HG02678 (cell line): ENCODE measurements at regions not wholly inside any gene's neighbourhood (a gene's known extent, or its start where the extent isn't known, plus 50 kb on each side); places are given as distances from the start of the nearest gene placed in this dataset.

Source experiments
- ATAC-seq: cut with Tn5 transposase; IDR thresholded peaks from one replicate; pipeline ENCODE4 v1.9.1; 2021; ENCODE audit warnings: mild to moderate bottlenecking, moderate library complexity; ENCODE audit not compliant: unreplicated experiment

DNA sequence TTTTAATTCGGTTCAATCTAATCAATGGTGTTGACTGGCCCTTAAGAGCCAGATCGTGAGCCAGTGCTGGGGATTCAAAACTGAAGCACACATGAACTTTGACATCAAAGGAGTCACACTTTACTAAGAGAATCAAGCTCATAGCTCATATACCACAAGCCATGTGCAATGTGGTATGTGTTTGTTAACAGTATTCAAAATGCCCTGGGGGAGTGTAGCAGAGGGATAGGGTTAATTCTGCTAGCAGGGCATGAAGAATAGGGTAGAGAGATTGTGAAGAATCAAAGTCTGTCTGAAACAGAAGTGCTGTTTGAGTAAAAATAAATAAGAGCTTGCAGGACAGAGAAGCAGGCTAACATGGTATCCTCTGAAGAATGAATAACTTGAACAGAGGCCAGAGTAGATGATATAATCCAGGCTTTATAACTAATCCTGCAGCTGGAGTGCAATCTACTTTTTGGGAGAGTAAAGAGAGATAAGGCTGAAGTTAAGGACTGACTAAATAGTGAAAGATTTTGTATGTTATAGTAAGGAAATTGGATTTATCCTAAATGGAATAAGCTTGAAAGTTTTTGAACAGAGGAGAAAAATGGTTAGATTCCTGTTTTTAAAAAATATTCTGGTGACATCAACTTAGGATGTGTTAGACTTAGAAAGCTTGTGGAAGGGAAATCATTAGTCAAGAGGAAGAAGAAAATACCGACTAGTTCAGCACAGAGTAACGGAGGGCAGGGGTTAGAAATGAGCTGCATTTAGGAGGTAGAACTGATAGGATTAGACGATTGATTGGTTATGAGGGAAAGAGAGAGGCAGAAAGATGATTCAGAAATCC, 292.0 kb downstream of the NFKBIZ start:
- ATAC-seq, result no peak

DNA sequence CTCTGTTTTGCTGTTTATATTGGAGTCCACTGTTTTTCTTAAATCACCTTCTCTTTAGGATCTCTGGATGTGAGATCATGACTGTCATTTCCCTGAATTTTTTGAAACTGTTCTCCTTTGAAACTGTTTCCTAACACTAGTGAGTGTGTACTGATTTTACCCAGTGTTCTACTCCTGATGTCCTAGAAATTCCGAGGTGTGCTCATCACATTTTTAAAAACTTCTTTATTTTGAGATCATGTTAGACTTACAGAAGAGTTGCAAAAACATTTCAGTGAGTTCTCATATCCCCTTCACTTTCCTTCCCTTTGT, 292.6 kb downstream of the NFKBIZ start:
- ATAC-seq, result no peak

DNA sequence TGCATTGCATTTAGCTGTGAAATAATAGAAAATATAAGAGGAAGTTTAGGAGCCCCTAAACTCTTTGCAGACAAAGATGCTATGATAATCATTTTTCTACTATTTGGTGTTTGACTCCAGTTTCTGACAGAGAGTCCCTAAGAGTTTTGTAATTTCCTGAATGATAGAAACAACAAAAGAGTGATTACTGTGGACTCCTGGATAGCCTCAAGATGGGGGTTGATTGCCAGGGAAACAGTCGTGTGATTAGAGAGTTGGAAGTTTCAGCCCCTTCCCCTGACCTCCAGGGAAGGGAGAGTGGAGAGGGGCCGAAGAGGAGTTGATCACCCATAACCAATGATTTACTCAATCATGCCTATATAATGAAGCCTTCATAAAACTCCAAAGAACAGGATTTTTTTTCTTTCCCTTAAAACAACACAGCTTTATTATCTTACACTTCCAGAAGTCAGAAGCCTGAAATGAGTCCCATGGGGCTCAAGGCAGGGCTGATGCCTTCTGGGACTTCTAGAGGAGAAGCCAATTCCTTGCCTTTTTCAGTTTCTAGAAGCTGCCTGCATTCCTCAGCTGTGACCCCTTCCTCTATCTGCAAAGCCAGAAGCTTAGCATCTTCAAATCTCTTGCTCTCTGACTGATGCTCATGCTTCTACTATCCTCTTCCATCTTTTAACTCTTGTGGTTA, 292.3 kb upstream of the ZPLD1 start:
- no peak for ATAC-seq

DNA sequence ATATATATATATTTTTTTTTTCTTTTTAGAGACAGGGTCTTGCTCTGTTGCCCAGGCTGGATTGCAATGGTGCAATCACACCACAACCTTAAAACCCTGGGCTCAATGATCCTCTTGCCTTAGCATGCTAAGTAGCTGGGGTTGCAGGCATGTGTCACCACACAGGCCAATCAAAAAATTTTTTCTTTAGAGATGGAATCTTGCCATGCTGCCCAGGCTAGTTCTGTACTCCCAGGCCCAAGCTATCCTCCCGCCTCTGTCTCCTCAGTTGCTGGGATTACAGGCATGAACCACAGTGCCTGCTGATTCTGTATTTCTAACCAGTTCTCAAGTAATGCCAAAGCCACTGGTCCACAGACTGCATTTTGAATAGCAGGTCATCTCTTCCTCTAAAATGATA, 291.3 kb upstream of the ZPLD1 start:
- no peak for ATAC-seq

DNA sequence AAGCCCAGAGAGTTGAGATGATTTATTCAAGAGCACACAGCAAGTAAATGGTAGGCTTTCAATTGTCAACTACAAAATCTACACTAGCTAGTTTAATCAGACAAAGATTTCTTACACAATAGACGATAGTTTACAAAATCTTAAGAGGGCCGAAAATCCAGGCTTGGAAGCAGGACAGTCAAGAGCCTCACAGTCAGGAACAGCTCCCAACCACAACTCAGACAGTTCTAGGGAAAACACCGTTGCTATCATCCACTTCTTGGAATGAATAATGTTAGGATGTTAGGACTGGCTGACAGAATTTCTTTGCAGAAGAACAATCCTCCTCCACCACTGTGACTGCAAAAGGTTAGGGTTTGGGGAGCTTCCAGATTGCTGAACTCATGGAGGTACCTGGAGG, 290.8 kb upstream of the ZPLD1 start:
- ATAC-seq, result no peak

DNA sequence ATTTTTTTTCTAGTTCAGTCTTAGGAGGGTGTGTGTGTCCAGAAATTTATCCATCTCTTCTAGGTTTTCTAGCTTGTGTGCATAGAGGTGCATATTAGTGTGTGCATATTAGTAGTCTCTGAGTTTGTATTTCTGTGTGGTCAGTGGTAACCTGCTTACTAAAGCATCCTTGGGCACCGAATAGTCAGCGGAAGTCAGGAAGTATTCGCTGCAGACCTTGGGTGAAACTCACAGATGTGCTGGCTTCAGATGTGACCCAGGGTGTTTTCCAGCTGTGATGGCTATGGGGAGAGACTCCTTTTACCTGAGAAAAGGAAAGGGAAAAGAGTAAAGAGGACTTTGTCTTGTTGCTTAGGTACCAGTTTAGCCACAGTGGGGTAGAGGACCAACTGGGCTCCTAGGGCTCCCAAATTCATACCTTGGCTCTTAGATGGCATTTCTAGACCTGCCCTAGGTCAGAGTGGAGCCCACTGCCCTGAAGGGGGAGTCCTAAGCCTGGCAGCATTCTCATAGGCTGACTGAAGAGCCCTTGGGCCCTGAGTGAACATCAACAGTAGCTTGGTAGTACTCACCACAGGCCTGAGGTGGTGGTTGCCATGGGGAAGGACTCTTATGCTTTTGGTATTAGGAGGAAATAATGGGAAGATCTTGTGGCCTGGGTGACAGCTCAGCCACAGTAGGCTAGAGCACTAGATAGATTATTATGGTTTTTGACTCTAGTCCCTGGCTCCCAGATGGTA, 286.0 kb upstream of the ZPLD1 start:
- no peak for ATAC-seq

DNA sequence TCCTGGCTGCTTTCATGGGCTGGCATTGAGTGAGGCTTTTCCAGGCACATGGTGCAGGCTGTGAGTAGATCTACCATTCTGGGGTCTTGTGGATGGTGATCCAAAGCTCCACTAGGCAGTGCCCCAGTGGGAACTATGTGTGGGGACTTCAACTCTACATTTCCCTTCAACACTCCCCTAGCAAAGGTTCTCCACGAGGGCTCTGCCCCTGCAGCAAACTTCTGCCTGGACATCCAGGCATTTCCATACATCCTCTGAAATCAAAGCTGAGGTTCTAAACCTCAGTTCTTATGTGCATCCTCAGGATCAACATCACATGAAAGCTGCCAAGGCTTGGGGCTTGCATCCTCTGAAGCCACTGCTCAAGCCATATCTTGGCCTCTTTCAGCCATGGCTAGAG, 282.9 kb upstream of the ZPLD1 start:
- ATAC-seq, result no peak

DNA sequence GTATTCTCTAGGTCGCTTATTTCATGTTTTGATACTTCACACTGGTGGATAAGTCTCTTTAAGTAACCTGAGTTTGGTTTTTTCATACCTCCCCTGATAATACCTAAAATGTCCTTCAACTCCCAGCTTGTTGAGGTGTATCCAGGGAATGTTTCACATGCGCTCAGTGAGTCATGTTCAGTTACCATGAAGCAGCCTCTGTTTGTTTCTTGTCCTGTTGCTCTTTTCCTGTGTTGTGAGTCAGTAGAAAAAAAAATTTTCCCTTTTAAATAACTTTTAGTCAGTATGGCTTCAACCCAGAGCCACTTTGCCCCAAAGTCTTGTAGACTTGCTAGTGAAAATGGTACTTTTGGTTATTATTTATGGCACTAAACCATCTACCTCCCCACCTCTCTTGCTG, 278.4 kb upstream of the ZPLD1 start:
- no peak for ATAC-seq

DNA sequence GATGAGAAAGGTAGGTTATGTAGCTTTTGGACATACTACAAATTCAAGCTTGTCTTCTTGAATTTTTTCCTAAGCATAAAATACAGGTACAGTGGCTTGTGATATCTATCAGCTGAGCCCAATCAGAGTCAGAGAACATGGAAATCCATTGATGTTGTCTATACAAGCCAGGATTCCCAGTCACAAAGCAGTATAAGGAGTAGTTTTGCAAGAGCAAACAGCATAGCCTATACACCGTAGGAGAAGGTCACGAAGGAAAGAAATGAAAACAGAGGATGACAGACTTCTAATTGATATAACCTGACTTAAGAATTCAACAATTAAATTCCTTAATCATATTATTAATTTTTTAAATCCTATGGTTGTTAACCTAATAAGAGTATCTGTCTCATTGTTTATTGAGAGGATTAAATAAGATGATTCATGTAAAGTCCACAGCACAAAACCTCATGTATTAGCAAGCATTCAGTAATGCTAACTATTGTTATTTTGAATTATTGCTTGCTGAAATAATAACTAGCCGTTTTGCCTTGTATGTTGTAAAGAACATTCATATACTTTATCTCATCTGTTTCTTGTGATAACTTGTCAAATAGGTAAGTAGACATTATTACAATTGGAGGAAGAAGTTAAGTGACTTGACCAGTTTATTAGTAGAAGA, 276.6 kb upstream of the ZPLD1 start:
- no peak for ATAC-seq

DNA sequence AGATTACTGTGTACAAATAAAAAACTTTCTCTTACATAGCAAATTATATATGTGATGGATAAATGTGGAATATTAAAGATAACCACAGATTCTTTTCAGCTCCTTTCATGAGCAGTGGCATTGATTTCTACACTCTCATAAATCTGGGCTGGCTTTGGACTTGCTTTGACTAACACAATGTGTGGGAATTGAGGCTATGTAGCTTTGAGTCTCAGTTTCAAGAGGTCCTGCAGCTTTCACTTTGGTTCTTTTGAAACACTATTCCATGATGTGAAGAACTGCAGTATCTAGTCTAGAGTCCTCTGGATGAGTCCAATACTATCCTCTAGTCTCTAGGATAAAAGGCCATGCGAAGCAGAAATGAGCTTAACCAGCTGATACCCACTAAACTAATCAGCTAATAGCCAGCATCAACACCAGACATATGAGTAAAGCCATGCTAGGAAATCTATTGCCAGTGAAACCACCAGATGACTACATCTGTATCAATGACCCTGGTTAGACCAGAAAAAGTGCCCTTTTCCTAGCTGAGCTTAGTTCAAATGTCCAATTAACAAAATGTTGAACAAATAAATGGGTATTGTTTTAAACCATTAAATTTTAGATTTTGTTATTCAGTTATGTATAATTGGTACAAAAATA, 274.9 kb upstream of the ZPLD1 start:
- no peak for ATAC-seq

DNA sequence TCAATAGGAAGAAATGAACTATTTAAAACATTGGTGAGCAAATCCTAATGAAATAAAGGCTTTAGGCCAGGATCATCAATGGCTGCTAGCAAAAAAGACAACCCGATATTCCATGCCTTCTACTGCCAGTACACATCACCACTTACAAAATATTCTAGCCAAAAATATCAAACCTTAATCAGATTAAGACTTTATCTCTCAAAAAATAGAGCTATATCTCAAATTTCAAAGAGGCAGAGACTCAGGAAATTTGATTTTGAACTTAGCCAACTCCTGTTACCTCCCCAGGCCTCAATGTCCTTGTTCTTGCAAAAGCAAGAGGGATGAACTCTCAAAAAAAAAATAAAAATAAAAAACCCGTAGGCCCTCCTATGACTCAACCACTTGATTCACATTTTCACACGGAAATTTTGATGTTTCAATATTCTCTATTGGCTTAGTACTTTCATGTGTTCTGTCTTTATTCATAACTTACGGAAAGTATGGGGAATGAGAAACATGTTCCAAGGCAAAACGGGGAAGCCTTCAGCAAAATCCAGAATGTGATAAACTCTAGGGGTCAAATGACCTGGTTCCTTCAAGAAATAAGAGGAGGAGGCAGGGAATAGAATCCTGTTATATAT, 273.3 kb upstream of the ZPLD1 start:
- no peak for ATAC-seq

DNA sequence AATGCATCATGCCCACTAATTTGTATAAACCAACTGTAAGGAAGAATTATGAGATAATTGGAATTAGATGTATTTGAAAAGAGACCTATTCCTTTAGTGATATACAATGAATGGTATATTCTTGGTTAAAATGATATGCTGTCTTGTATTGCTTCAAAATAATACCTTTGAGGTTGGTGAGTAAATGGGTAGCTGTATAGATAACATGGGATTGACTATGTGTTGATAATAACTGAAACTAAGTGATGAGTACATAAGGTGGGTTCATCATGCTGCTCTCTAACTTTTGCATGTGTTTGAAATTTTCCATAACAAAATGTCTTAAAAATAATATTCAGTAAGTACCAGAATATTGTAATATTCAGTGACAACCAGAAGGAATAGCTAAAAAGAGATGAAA, 272.6 kb upstream of the ZPLD1 start:
- ATAC-seq, result no peak

DNA sequence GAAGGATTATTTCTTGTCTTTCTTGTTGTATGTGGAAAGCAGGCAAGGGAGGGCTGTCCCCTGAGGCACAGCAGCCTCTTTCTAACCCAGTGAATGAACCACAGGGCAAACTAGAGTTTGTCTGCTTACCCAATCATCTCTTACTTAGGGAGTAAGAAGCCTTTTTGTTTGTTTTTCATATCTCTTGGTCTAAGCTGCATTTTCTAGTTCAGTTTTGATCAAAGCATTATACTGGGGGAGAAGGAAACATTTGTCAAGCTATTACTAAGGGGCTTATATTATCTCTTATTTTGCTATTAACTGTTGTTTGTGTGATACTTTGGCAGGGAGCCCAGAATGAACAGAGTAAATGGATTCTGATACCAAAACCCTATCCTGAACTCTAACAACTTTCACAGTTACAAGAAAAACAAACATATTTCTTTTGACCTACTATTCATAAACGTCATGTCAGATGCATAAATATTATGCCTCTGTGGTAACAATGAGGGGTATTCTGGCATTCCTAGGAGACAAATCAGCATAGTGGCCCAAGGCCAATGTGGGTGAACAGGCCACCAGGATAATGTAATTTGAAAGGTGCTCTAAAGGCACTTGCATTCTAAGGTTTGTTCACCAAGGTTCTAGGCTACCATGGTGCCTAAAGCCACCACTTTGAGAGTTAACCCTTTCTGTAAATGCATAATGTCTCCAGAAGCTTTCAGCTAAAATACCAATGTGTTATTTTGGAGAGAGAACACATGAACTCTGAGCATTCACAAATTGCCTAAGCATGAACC, 271.6 kb upstream of the ZPLD1 start:
- ATAC-seq, result no peak

DNA sequence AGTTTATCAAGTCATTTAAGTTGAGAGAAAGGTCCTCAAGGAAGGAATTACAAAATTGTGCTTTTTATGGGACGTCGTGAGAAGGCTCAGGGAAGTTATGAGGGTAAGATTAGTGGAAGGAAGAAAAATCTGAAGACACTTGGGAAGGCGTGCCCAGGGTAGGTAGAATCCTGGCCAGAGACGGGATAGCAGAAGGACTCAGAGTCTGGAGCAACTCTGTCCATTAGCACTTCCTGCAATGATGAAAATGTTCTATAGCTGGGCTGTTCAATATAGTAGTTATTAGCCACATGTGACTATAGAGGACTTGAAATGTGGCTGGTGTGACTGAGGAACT, 271.0 kb upstream of the ZPLD1 start:
- ATAC-seq, result no peak

DNA sequence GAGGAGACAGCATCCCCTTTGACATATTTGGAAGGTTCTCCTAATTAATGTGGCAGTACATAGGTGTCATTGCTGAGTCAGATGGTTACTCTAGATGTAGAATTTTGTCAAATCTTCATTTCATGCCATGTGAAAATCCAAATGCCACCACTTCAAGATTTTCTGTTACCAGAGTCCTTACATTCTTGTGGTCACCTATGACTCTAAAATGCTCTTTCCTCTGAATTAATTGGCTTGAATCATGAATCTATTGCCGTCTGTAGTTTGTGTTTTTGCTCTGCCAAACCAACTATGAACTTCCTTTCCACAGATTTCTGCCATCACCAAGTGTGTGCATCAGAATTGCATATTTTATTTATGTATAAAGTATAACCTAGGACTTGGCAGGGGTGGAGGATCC, 269.4 kb upstream of the ZPLD1 start:
- no peak for ATAC-seq

DNA sequence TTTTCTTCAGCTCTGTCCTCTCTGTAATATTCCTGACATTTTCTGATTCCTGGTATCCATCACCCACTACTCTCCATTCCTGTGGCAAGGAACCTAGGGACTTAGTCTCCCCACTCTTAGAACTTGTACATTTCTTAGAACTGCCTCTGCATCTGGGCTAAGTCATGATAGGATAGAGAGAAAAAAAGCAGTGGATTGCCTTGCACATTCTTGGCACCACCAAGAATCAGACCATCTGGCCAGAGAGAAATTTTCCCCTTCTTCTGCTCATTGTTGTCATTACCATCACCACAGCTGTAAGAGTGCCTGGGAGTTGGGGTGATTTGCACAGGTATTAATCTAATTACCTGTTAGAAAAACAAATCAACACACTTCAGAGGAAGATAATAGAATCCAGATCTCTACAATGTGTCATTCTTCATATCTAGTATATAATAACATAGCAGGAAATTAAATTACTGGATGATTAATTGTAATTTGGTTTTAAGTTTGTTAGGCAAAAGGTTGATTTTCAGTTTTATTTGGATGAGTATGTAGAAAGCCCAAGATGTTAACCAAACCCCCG, 264.8 kb upstream of the ZPLD1 start:
- no peak for ATAC-seq

DNA sequence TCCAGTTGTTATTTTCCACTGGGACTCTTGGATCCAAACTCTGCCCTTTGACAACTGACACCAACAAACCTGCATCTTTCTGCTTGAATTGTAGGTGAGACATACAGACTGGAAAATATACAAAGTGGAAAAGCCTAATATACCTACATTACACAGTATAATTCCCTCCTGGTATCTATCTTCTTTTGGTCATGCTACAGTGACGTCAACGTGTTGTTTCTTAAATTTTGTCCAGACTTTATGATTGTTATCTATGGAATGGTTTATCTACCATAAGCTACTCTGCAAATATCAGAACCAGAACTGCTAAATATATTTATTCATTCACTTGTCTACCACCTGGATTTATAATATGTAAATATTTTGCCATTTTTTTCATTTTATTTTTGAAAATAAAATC, 264.3 kb upstream of the ZPLD1 start:
- ATAC-seq, result no peak

DNA sequence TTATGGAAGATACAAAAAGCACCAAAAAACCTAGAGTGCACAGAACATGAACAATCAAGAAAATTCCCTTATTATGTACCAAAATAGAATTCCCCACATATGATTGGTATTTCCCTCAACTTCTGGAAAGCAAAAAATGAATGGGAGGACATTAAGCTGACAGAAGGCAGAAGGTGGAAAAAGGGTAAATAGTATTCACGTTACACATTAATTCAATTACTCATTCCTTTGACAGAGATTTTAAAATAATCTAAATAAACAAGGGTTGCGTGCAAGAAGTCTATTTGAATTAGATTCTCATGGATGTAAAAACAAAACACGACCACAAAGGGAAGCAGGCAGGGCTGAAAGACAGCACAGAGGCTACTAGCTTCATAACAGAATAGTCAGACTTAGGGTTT, 260.5 kb upstream of the ZPLD1 start:
- no peak for ATAC-seq

DNA sequence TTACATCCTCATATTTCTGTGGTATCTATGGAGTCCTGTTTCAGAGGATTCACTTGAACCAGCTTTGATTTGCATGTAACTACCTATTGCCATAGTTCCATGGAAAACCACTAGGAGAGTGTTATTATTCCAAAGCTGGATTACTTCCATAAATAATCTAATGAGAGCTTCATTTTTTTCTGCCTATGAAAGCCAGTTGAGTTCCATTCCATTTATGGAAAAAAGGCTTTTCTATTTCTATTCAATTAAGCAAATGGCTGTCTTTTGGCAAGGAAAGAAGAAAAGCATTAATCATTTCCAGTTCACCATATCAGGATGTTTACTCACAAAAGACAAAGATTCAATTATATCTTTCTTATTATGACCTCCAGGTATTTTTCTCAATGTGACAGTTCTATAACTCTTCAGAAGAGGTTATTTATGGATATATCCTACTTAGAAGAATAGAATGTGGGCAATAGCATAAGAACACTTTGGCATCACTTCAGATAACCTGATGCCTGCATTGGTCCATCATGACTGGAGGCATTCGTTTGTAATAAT, 259.9 kb upstream of the ZPLD1 start:
- no peak for ATAC-seq
